ENCODE measurements at regions not wholly inside any gene's neighbourhood (a gene's known extent, or its start where the extent isn't known, plus 50 kb on each side); places are given as distances from the start of the nearest gene placed in this dataset.

- TF ChIP-seq CTCF (IDR thresholded peaks at IDR 0.05) (no peak), EZH2 (IDR thresholded peaks at IDR 0.05) (no peak), EZH2phosphoT487 (IDR thresholded peaks at IDR 0.05) (no peak)
These were observed 103.4 kb upstream of the DLX6 start for GRCh38 chr7:96901822-96902445.
